HG02763 (cell line): ENCODE measurements at regions not wholly inside any gene's neighbourhood (a gene's known extent, or its start where the extent isn't known, plus 50 kb on each side); places are given as distances from the start of the nearest gene placed in this dataset.
"Not testable (repeated sequence)": the region's sequence is repeated elsewhere in the genome, so short reads cannot be mapped to it uniquely, and the experiment has no call there.

Source experiments
- ATAC-seq: cut with Tn5 transposase; IDR thresholded peaks from one replicate; pipeline ENCODE4 v1.9.1; 2021; ENCODE audit warnings: mild to moderate bottlenecking, moderate library complexity; ENCODE audit not compliant: unreplicated experiment

- no peak for ATAC-seq
Observed at GRCh38 chr1:184821658-184822057, 67.0 kb upstream of the EDEM3 start.

- ATAC-seq = no peak
Observed at GRCh38 chr1:184820956-184821355, 66.3 kb upstream of the EDEM3 start.

- no peak for ATAC-seq
Observed at GRCh38 chr1:184820218-184820750, 65.6 kb upstream of the EDEM3 start.

- ATAC-seq = no peak
Observed at GRCh38 chr1:184818646-184819045, 64.0 kb upstream of the EDEM3 start.

GRCh38 chr1:184817003-184817402 lies 62.3 kb upstream of the EDEM3 start:
- ATAC-seq = not testable (repeated sequence)

- ATAC-seq = no peak
Observed at GRCh38 chr1:184813528-184814089, 59.0 kb upstream of the EDEM3 start.

GRCh38 chr1:184811439-184812111 lies 56.9 kb upstream of the EDEM3 start:
- no peak for ATAC-seq

- ATAC-seq = no peak
Observed at GRCh38 chr1:184810735-184811343, 56.2 kb upstream of the EDEM3 start.

- ATAC-seq = no peak
Observed at GRCh38 chr1:184806296-184806721, 51.7 kb upstream of the EDEM3 start.

GRCh38 chr1:184805667-184806295 lies 51.1 kb upstream of the EDEM3 start:
- ATAC-seq = peak; percentile 79
